GM12873 (cell line): ENCODE measurements at regions not wholly inside any gene's neighbourhood (a gene's known extent, or its start where the extent isn't known, plus 50 kb on each side); places are given as distances from the start of the nearest gene placed in this dataset.

ENCODE experiments used
- CTCF ChIP-seq: IDR thresholded peaks from 2 replicates; pipeline ENCODE4 v1.5.1; 2012; ENCODE audit warnings: low read depth, mild to moderate bottlenecking, moderate library complexity, low read length, control low read depth; ENCODE audit not compliant: insufficient read depth; ENCODE audit errors: missing control alignments

DNA sequence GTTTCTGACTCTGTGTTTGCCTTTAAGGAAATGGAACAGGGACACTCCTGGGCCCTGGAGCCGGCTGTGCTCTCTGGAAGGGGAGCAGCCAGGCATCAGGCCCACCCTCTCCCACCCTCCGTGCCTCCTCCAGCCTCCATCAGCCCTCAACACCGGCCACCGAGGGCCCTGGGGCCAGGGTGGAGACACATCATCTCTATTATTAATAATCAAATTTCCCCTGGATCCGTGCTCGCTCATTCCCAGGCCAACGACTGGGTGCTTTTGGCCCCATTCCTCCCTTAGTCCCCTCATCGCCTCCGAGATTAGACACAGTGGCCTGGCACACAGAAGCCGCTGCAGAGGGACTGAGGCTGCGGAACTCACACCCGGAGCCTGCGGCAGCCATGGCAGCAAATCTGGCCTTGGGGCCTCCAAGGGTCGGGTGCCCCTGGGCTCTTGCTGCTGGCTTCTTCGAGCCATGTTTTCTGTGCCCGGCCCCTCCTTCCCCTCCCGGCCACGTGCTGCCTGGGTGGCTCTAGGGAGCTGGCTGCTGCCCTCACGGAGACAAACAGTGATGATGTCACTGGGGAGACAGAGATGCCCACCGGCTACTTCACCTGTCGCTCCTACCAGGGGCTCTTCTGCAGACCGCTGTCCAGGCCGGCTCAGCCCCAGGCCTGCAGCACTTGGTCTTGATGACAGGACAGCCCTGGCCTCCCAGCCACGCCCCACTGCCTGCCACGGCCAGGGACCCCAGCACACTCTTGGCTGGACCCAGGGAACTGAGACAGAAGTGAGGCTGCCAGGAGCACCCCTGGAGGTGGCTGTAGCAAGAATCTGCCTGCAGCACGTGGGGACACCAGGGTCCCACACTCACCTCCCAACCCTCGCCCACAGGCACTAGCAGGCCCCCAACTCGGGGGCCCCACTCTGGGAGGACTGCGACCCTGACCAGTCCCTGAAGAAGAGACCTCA is 76.6 kb upstream of the PPP1R26 start:
- TF ChIP-seq CTCF, result no peak

DNA sequence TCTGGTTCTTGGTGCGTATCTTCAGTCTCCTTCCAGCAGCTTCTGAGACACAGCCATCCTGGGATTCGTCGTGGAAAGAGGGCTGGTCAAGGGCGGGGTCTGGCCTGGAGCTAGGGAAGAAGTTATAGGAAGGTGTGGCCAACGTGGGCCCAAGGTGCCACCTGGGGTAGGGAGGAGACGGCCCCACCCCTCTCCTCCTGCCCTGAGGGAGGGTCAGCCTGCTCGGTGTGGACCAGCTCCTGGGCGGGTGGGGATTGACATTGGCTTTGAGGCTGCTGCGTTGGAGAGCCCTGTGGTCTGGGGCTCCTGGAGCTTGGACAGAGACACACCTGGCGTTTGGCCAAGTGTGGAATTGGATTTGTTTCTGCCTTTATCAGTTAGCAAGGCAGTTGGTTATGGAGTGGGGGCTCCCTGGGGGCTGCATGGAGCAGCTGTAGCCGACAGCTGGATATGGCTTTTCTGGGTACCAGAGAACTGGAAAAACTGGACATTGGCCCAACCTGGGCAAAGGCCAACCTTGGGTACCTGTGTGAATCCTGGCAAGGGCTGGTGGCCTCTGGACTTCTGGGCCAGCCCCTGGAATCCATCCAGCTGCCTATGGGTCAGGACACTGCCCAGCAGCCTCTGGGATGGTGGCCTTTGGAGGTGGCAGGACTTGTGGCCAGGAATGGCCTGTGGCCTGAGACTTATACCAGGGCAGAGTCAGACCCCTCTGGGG is 75.7 kb upstream of the PPP1R26 start:
- no peak for TF ChIP-seq CTCF

DNA sequence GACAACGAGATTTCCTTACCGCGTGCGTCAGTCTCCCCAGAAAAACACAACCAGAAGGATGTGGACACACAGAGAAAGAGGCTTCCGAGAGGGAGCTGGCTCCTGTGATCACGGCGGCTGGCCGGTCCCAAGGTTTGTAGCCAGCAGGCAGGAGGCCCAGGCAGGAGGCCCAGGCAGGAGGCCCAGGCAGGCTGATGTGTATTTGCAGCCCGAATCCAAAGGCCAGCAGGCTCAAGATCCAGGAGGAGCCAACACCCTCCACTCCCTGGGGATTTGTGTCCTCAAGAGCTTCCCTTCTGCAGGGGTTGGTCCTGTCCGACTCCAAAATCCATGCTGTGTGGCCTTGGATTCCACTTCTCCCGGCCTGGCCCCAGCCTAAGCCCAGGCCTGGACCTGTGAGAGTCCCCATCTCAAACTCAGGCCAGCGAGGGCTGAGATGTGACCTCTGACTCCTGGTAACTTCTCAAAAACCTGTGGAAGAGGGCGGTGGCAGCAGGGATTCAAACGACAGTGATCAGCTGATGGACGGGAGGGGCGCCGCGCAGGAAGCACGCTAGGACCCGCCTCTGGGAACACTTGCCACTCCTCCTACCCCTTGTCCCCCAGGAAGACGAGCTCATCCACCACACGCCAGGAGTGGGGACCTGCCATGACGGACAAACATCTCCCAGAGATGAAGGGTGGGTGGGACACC is 75.0 kb upstream of the PPP1R26 start:
- TF ChIP-seq CTCF, result no peak

DNA sequence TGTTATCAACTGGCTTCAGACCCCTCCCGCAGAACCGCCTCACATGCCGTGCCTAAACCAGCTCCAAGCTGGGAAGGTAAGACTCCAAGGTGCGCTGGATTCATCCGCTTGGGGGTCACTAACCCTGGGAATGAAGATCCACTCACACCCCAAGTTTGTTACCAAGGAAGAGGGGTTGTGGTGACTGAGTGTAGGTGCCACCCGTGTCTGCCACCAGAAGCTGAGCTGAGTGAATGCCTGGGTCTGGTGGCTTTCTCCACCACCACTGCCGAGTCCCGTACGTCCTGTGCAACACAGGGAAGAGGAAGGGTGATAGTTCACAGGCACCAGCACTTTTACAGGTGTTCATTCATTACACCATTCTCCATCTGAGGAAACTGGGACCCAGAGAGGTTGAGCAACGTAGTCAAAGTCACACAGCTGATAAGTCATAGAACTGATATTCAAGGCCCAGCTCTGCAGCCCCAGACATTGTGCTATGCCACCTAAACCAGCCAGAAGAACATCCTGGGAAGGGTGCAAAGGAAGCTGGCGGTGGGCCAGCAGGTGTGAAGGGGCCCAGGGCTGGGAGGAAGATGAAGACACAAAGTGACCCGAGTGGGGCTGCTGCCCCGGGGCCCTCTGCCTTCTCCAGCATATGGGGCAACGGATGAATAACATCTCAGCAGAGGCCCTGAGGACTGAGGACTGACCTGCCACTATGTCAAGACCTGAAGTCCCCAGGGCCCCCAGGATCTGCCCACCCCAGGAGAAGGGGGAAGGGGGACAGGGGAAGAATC is 70.9 kb upstream of the PPP1R26 start:
- TF ChIP-seq CTCF, result no peak

DNA sequence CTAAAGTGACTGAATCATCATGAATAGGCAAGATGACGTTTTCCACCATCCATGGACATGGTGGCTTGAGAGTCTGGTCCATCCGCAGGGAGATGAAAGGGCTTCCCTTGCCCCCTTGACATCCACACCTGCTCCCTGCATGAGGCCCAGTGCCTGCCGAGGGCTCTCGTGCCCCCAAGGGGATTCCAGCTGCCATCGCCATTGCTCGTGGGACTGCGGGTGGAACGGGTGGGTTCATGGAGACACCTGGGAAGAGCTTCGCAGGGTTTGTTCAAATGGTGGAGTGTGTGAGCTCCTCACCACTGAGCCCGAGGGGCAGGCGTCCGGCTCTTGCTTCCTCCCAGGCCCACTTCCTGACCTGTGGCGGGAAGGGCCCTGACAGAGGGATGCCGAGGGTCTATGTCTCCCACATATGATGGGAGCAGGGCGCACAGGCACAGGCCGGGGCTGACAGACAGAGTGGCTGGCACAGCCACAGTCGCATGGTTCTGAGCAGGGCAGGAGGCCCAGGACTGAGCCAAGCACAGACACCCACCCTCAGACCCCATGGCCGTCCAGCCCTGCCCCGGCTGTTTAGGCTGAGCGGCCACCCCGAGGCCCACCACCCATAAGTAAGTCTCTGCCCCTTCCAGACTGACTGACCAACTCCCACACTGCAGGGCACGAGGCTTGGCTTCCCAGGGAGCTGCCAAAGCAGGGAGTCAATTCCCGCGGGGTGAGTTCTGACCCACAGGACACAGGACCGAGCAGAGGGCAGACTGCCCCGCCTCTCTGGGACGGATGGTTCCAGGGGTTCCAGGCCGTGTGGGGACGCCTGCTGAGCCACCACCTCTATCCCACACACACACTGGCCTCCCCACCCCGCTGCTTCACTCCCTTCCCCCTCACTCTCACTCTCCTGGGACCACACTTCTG is 70.0 kb upstream of the PPP1R26 start:
- TF ChIP-seq CTCF, result no peak

GRCh38 chr9:135410421-135410820 is 69.2 kb upstream of the PPP1R26 start:
- no peak for TF ChIP-seq CTCF
